ENCODE measurements at regions not wholly inside any gene's neighbourhood (a gene's known extent, or its start where the extent isn't known, plus 50 kb on each side); places are given as distances from the start of the nearest gene placed in this dataset.
"Not testable (repeated sequence)": the region's sequence is repeated elsewhere in the genome, so short reads cannot be mapped to it uniquely, and the experiment has no call there.

DNA sequence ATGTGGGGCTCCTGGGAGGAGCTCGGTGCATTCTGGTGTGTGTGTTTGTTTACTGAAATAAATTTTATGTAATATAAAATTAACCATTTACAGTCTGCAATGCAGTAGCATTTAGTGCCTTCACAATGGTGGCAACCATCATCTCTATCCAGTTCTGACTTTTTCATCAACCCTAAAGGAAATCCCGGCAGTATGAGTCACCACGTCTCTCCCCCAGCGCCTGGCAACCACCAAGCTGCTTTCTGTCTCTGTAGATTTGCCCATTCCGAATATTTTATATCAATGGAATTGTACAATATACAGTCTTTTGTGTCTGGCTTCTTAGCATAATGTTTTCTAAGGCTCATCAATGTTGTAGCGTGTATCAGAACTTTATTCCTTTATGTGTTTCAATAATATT, 300.5 kb downstream of the MIAT start:
- H3K27me3 ChIP-seq (ENCODE audit: control insufficient read depth in 3 of 3, insufficient read depth in 3 of 3, low read length in 3 of 3): peaks cover 0 to 35% (median 7%) of the 10 kb centered on the region in 3 donors
- FAIRE-seq: no peak
- WGBS, 3 donors: 54 to 75% (median 63%) methylated on average over 6 of the region's 6 CpGs

GRCh38 chr22:26958378-26958777, 301.0 kb downstream of the MIAT start:
- no peak for FAIRE-seq
- H3K9me3 ChIP-seq (ENCODE audit: control insufficient read depth in 2 of 2, insufficient read depth in 1 of 2, low read depth in 1 of 2, low read length in 1 of 2): no peaks in the 10 kb centered on the region
- no peak overlapping the region for H3K27ac ChIP-seq (ENCODE audit: low read depth in 1 of 3, low read length in 2 of 3)
- H3K4me1 ChIP-seq (ENCODE audit: control insufficient read depth in 3 of 3, insufficient read depth in 2 of 3, low read depth in 1 of 3, low read length in 2 of 3): no peaks in the 10 kb centered on the region
- H3K27me3 ChIP-seq (ENCODE audit: control insufficient read depth in 3 of 3, insufficient read depth in 3 of 3, low read length in 3 of 3): peaks cover 0 to 30% (median 4%) of the 10 kb centered on the region in 3 donors
- DNase-seq: peak; percentile 10 to 22
- no peak overlapping the region for H3K4me3 ChIP-seq (ENCODE audit: low read depth in 1 of 3, low read length in 3 of 3)
- no peaks in the 10 kb centered on the region for H3K36me3 ChIP-seq (ENCODE audit: control insufficient read depth in 3 of 3, insufficient read depth in 2 of 3, low read depth in 1 of 3, low read length in 3 of 3)
- WGBS, 3 donors: 9 to 57% (median 19%) methylated on average over 1 of the region's 1 CpG

More for the DNA sequence above, 300.5 kb downstream of the MIAT start:
- Histone ChIP-seq H3K36me3 (ENCODE audit: control insufficient read depth in 3 of 3, insufficient read depth in 2 of 3, low read depth in 1 of 3, low read length in 3 of 3) (no peaks in the 10 kb centered on the region), H3K4me1 (ENCODE audit: control insufficient read depth in 3 of 3, insufficient read depth in 2 of 3, low read depth in 1 of 3, low read length in 2 of 3) (no peaks in the 10 kb centered on the region), H3K4me3 (ENCODE audit: low read depth in 1 of 3, low read length in 3 of 3) (no peak overlapping the region), H3K27ac (ENCODE audit: low read depth in 1 of 3, low read length in 2 of 3) (no peak overlapping the region), H3K9me3 (ENCODE audit: control insufficient read depth in 2 of 2, insufficient read depth in 1 of 2, low read depth in 1 of 2, low read length in 1 of 2) (no peaks in the 10 kb centered on the region)
- no peak for DNase-seq

DNA sequence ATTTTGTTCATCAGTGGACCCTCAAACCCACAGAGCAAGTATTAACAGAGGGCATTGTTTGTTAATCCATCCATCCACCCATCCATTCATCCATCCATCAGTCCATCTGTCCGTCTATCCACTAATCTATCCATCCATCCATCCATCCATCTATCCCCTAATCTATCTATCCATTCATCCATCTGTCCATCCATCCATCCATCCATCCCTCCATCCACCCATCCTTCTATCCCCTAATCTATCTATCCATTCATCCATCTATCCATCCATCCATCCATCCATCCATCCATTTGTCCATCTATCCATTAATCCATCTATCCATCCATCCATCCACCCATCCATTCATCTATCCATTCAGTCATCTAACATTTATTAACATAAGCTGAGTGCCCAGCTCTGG, 307.3 kb downstream of the MIAT start:
- 69 to 83% (median 79%) methylated on average over 1 of the region's 1 CpG for WGBS, 3 donors
- H3K27ac ChIP-seq (ENCODE audit: low read depth in 1 of 3, low read length in 2 of 3): no peak overlapping the region
- no peaks in the 10 kb centered on the region for H3K36me3 ChIP-seq (ENCODE audit: control insufficient read depth in 3 of 3, insufficient read depth in 2 of 3, low read depth in 1 of 3, low read length in 3 of 3)
- H3K27me3 ChIP-seq (ENCODE audit: control insufficient read depth in 3 of 3, insufficient read depth in 3 of 3, low read length in 3 of 3): peaks cover 0 to 2% (median 0%) of the 10 kb centered on the region in 3 donors
- FAIRE-seq: no peak
- H3K9me3 ChIP-seq (ENCODE audit: control insufficient read depth in 2 of 2, insufficient read depth in 1 of 2, low read depth in 1 of 2, low read length in 1 of 2): no peaks in the 10 kb centered on the region
- no peak for DNase-seq
- no peaks in the 10 kb centered on the region for H3K4me1 ChIP-seq (ENCODE audit: control insufficient read depth in 3 of 3, insufficient read depth in 2 of 3, low read depth in 1 of 3, low read length in 2 of 3)
- no peak overlapping the region for H3K4me3 ChIP-seq (ENCODE audit: low read depth in 1 of 3, low read length in 3 of 3)

DNA sequence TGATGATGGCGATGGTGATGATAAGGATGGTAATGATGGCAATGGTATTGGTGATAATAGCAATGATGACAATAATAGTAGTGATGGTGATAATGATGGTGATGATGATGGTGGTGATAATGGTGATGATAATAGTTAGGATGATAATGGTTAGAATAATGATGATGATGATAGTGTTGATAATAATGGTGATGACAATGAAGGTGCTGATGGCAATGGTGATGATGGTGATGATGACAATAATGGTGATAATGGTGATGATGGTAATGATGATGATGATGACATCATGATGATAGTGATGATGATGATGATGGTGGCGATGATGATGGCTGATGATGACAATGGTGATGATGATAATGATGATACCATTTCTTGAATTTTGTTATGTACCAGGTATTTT, 309.9 kb downstream of the MIAT start:
- H3K4me3 ChIP-seq (ENCODE audit: low read depth in 1 of 3, low read length in 3 of 3): no peak overlapping the region
- no peaks in the 10 kb centered on the region for H3K36me3 ChIP-seq (ENCODE audit: control insufficient read depth in 3 of 3, insufficient read depth in 2 of 3, low read depth in 1 of 3, low read length in 3 of 3)
- FAIRE-seq (no peak), DNase-seq (no peak)
- H3K9me3 ChIP-seq (ENCODE audit: control insufficient read depth in 2 of 2, insufficient read depth in 1 of 2, low read depth in 1 of 2, low read length in 1 of 2): no peaks in the 10 kb centered on the region
- 90 to 94% (median 92%) methylated on average over 2 of the region's 2 CpGs for WGBS, 3 donors
- no peak overlapping the region for H3K27ac ChIP-seq (ENCODE audit: low read depth in 1 of 3, low read length in 2 of 3)
- no peaks in the 10 kb centered on the region for H3K27me3 ChIP-seq (ENCODE audit: control insufficient read depth in 3 of 3, insufficient read depth in 3 of 3, low read length in 3 of 3)
- no peaks in the 10 kb centered on the region for H3K4me1 ChIP-seq (ENCODE audit: control insufficient read depth in 3 of 3, insufficient read depth in 2 of 3, low read depth in 1 of 3, low read length in 2 of 3)

- Histone ChIP-seq H3K27ac (ENCODE audit: low read depth in 1 of 3, low read length in 2 of 3) (no peak overlapping the region), H3K27me3 (ENCODE audit: control insufficient read depth in 3 of 3, insufficient read depth in 3 of 3, low read length in 3 of 3) (no peaks in the 10 kb centered on the region), H3K4me1 (ENCODE audit: control insufficient read depth in 3 of 3, insufficient read depth in 2 of 3, low read depth in 1 of 3, low read length in 2 of 3) (no peaks in the 10 kb centered on the region), H3K9me3 (ENCODE audit: control insufficient read depth in 2 of 2, insufficient read depth in 1 of 2, low read depth in 1 of 2, low read length in 1 of 2) (no peaks in the 10 kb centered on the region), H3K36me3 (ENCODE audit: control insufficient read depth in 3 of 3, insufficient read depth in 2 of 3, low read depth in 1 of 3, low read length in 3 of 3) (no peaks in the 10 kb centered on the region), H3K4me3 (ENCODE audit: low read depth in 1 of 3, low read length in 3 of 3) (no peak overlapping the region)
- DNase-seq (no peak), FAIRE-seq (no peak)
- WGBS, 3 donors: 82 to 86% (median 82%) methylated on average over 6 of the region's 6 CpGs
Observed at GRCh38 chr22:26968859-26969523, 311.6 kb downstream of the MIAT start.

DNA sequence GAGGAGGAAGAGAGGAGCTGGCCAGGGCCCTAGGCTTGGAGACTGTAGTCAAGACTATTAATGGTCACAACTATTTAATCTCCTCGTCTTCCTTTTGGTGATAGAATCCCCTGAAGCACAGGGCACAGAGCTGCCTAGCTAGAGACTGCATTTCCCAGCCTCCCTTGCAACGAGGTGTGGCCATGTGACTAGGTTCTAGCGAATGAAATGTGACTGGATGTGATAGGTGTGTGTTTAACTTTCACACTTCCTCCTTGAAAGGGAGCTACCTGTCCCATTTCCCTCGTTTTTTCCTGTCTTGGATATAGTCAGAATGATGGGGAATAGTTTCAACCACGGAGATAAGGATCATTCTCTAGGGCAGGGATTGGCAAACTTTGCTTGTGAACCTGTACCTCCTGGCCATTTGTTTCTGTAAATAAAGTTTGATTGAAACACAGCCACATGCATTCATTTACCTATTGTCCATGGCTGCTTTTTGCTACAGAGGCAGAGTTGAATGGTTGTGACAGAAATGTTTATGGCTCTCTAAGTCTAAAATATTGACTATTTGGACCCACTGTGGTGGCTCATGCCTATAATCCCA, 313.5 kb downstream of the MIAT start:
- no peaks in the 10 kb centered on the region for H3K36me3 ChIP-seq (ENCODE audit: control insufficient read depth in 3 of 3, insufficient read depth in 2 of 3, low read depth in 1 of 3, low read length in 3 of 3)
- H3K27me3 ChIP-seq (ENCODE audit: control insufficient read depth in 3 of 3, insufficient read depth in 3 of 3, low read length in 3 of 3): no peaks in the 10 kb centered on the region
- H3K4me1 ChIP-seq (ENCODE audit: control insufficient read depth in 3 of 3, insufficient read depth in 2 of 3, low read depth in 1 of 3, low read length in 2 of 3): no peaks in the 10 kb centered on the region
- H3K27ac ChIP-seq (ENCODE audit: low read depth in 1 of 3, low read length in 2 of 3): no peak overlapping the region
- H3K9me3 ChIP-seq (ENCODE audit: control insufficient read depth in 2 of 2, insufficient read depth in 1 of 2, low read depth in 1 of 2, low read length in 1 of 2): no peaks in the 10 kb centered on the region
- 11 to 19% (median 15%) methylated on average over 5 of the region's 5 CpGs for WGBS, 3 donors
- H3K4me3 ChIP-seq (ENCODE audit: low read depth in 1 of 3, low read length in 3 of 3): no peak overlapping the region
- FAIRE-seq: no peak
- peak in 1 of 2 donors; percentile 18 for DNase-seq

- Histone ChIP-seq H3K27ac (ENCODE audit: low read depth in 1 of 3, low read length in 2 of 3) (no peak overlapping the region), H3K9me3 (ENCODE audit: control insufficient read depth in 2 of 2, insufficient read depth in 1 of 2, low read depth in 1 of 2, low read length in 1 of 2) (no peaks in the 10 kb centered on the region), H3K4me1 (ENCODE audit: control insufficient read depth in 3 of 3, insufficient read depth in 2 of 3, low read depth in 1 of 3, low read length in 2 of 3) (no peaks in the 10 kb centered on the region), H3K36me3 (ENCODE audit: control insufficient read depth in 3 of 3, insufficient read depth in 2 of 3, low read depth in 1 of 3, low read length in 3 of 3) (no peaks in the 10 kb centered on the region), H3K27me3 (ENCODE audit: control insufficient read depth in 3 of 3, insufficient read depth in 3 of 3, low read length in 3 of 3) (no peaks in the 10 kb centered on the region), H3K4me3 (ENCODE audit: low read depth in 1 of 3, low read length in 3 of 3) (no peak overlapping the region)
- FAIRE-seq (no peak), DNase-seq (no peak)
- 77 to 91% (median 82%) methylated on average over 6 of the region's 6 CpGs for WGBS, 3 donors
Observed at GRCh38 chr22:26972286-26972685, 314.9 kb downstream of the MIAT start.

GRCh38 chr22:26972915-26973314, 315.5 kb downstream of the MIAT start:
- DNase-seq; H3K27ac ChIP-seq (ENCODE audit: low read depth in 1 of 3, low read length in 2 of 3); H3K9me3 ChIP-seq (ENCODE audit: control insufficient read depth in 2 of 2, insufficient read depth in 1 of 2, low read depth in 1 of 2, low read length in 1 of 2); H3K4me1 ChIP-seq (ENCODE audit: control insufficient read depth in 3 of 3, insufficient read depth in 2 of 3, low read depth in 1 of 3, low read length in 2 of 3); H3K27me3 ChIP-seq (ENCODE audit: control insufficient read depth in 3 of 3, insufficient read depth in 3 of 3, low read length in 3 of 3); H3K36me3 ChIP-seq (ENCODE audit: control insufficient read depth in 3 of 3, insufficient read depth in 2 of 3, low read depth in 1 of 3, low read length in 3 of 3); H3K4me3 ChIP-seq (ENCODE audit: low read depth in 1 of 3, low read length in 3 of 3); FAIRE-seq: not testable (repeated sequence)
- 83 to 87% (median 83%) methylated on average over 5 of the region's 5 CpGs for WGBS, 3 donors

DNA sequence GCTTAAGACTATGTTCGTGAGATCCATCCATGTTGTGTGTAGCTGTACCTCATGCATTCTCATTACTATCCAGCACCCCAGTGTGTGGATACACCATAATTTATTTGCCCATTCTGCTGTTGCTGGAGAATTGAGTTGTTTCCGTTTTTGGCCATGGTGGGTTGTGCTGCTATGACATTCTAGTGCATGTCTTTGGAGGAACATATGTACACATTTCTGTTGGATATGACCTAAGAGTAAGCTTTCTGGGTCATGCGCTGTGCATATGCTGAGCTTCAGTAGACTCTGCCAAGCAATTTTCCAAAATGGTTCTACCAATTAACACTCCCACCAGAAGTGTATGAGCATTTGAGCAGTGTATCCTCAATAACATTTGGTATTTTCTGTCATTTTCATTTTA, 316.6 kb downstream of the MIAT start:
- Histone ChIP-seq H3K4me3 (ENCODE audit: low read depth in 1 of 3, low read length in 3 of 3) (no peak overlapping the region), H3K36me3 (ENCODE audit: control insufficient read depth in 3 of 3, insufficient read depth in 2 of 3, low read depth in 1 of 3, low read length in 3 of 3) (no peaks in the 10 kb centered on the region), H3K4me1 (ENCODE audit: control insufficient read depth in 3 of 3, insufficient read depth in 2 of 3, low read depth in 1 of 3, low read length in 2 of 3) (no peaks in the 10 kb centered on the region), H3K9me3 (ENCODE audit: control insufficient read depth in 2 of 2, insufficient read depth in 1 of 2, low read depth in 1 of 2, low read length in 1 of 2) (peaks cover 0 to 2% of the 10 kb centered on the region in 2 donors), H3K27ac (ENCODE audit: low read depth in 1 of 3, low read length in 2 of 3) (no peak overlapping the region), H3K27me3 (ENCODE audit: control insufficient read depth in 3 of 3, insufficient read depth in 3 of 3, low read length in 3 of 3) (peaks cover 0 to 5% (median 0%) of the 10 kb centered on the region in 3 donors)
- FAIRE-seq (no peak), DNase-seq (no peak)
- 81 to 86% (median 83%) methylated on average over 3 of the region's 3 CpGs for WGBS, 3 donors
